ENCODE measurements at regions not wholly inside any gene's neighbourhood (a gene's known extent, or its start where the extent isn't known, plus 50 kb on each side); places are given as distances from the start of the nearest gene placed in this dataset.

DNA sequence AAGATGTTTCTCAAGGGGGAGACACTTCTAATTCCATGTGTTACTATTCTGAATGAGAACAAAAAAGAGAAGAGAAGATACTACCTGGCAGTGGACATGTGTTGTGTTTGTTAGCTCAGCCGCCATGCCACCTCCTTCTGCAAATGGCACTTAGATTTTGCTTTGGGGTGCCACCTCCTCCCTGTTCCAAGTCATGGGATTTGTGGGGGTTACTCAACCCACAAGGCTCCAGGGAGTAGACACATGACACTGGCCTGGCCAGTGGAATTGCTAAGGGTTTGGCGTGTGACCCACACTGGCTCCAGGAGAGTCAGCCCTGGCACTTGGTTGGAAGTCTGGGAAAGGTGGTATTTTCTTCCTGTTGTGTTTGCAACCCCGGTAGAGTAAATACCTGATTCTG is 129.1 kb downstream of the ZNF621 start:
- TF ChIP-seq CTCF (conservative IDR thresholded peaks at IDR 0.05; ENCODE audit: low read length) (no peak), EZH2phosphoT487 (IDR thresholded peaks at IDR 0.05; ENCODE audit: borderline replicate concordance, low read depth, low read length) (no peak)

Data from OCI-LY7 (cell line).